ENCODE measurements at regions not wholly inside any gene's neighbourhood (a gene's known extent, or its start where the extent isn't known, plus 50 kb on each side); places are given as distances from the start of the nearest gene placed in this dataset.
"Not testable (repeated sequence)": the region's sequence is repeated elsewhere in the genome, so short reads cannot be mapped to it uniquely, and the experiment has no call there.

GRCh38 chr6:135688476-135688875, 163.0 kb upstream of the PDE7B start:
- H3K27ac ChIP-seq (ENCODE audit: extremely low read depth, low read depth, low read length); POLR2A ChIA-PET; H3K4me3 ChIP-seq (ENCODE audit: low read depth, low read length); H3K36me3 ChIP-seq (ENCODE audit: control insufficient read depth in 2 of 2, insufficient read depth in 1 of 2, low read length in 2 of 2); H3K4me1 ChIP-seq (ENCODE audit: control insufficient read depth, insufficient read depth, low read length); H3K9me3 ChIP-seq (ENCODE audit: control insufficient read depth, insufficient read depth, low read depth, low read length): not testable (repeated sequence)
- CTCF ChIA-PET = interaction anchor here (0.7 kb wide), 1 partner anchor 1278 kb away, joined by 3 read pairs; no protein-coding TSS in a partner anchor

GRCh38 chr6:135692426-135692825, 159.1 kb upstream of the PDE7B start:
- Histone ChIP-seq H3K9me3 (ENCODE audit: control insufficient read depth, insufficient read depth, low read depth, low read length) (no peaks in the 10 kb centered on the region), H3K27ac (ENCODE audit: extremely low read depth, low read depth, low read length) (no peak overlapping the region), H3K4me1 (ENCODE audit: control insufficient read depth, insufficient read depth, low read length) (no peaks in the 10 kb centered on the region), H3K4me3 (ENCODE audit: low read depth, low read length) (no peak overlapping the region), H3K36me3 (ENCODE audit: control insufficient read depth in 2 of 2, insufficient read depth in 1 of 2, low read length in 2 of 2) (no peaks in the 10 kb centered on the region)
- TF ChIP-seq PRDM2 (tag by site-specific recombination; IDR thresholded peaks at IDR 0.05; ENCODE audit: borderline replicate concordance) (no peak), ZNF555 (tag by site-specific recombination; conservative IDR thresholded peaks at IDR 0.05) (no peak)
- ChIA-PET POLR2A (no interaction called here), CTCF (interaction anchor here (0.7 kb wide), 1 partner anchor 21 kb away, joined by 3 read pairs; no protein-coding TSS in a partner anchor)

- no peak overlapping the region for H3K4me3 ChIP-seq (ENCODE audit: low read depth, low read length)
- H3K9me3 ChIP-seq (ENCODE audit: control insufficient read depth, insufficient read depth, low read depth, low read length) = no peaks in the 10 kb centered on the region
- H3K4me1 ChIP-seq (ENCODE audit: control insufficient read depth, insufficient read depth, low read length) = no peaks in the 10 kb centered on the region
- CTCF ChIA-PET = no interaction called here
- H3K27ac ChIP-seq (ENCODE audit: extremely low read depth, low read depth, low read length) = no peak overlapping the region
- POLR2A ChIA-PET = no interaction called here
- TF ChIP-seq ZNF549 (tag by site-specific recombination; IDR thresholded peaks at IDR 0.05) (no peak), ZNF274 (IDR thresholded peaks at IDR 0.05; ENCODE audit: low read length) (no peak), ZNF274 (tag by site-specific recombination; IDR thresholded peaks at IDR 0.05; ENCODE audit: borderline replicate concordance) (no peak), IKZF3 (tag by site-specific recombination; IDR thresholded peaks at IDR 0.05) (no peak), TCF7L2 (IDR thresholded peaks at IDR 0.05; ENCODE audit: borderline replicate concordance, low read depth, low read length) (no peak), ZNF670 (tag by site-specific recombination; IDR thresholded peaks at IDR 0.05; ENCODE audit: low read depth) (no peak), SCRT2 (tag by site-specific recombination; IDR thresholded peaks at IDR 0.05) (no peak), ZNF266 (tag by site-specific recombination; IDR thresholded peaks at IDR 0.05; ENCODE audit: low read depth) (no peak), SP2 (tag by site-specific recombination; IDR thresholded peaks at IDR 0.05) (no peak), ZFP69B (tag by site-specific recombination; IDR thresholded peaks at IDR 0.05) (no peak), ZFP41 (tag by site-specific recombination; IDR thresholded peaks at IDR 0.05; ENCODE audit: borderline replicate concordance) (no peak), MEIS1 (CRISPR knock-in tag; IDR thresholded peaks at IDR 0.05; ENCODE audit: borderline replicate concordance) (no peak), RBAK (tag by site-specific recombination; IDR thresholded peaks at IDR 0.05) (no peak), ZNF169 (tag by site-specific recombination; IDR thresholded peaks at IDR 0.05) (no peak)
- H3K36me3 ChIP-seq (ENCODE audit: control insufficient read depth in 2 of 2, insufficient read depth in 1 of 2, low read length in 2 of 2) = no peaks in the 10 kb centered on the region
These were observed 157.6 kb upstream of the PDE7B start for GRCh38 chr6:135693811-135694370.

All from HEK293 (cell line).